Right atrium auricular region (tissue), 2 donors: ENCODE measurements at regions not wholly inside any gene's neighbourhood (a gene's known extent, or its start where the extent isn't known, plus 50 kb on each side); places are given as distances from the start of the nearest gene placed in this dataset.
"Not testable (repeated sequence)": the region's sequence is repeated elsewhere in the genome, so short reads cannot be mapped to it uniquely, and the experiment has no call there.

Experiments used
- DNase-seq: peaks from one replicate; pipeline ENCODE4 v3.0.0-alpha.2; 2019; ENCODE audit warnings: low spot score
- H3K27ac ChIP-seq, 2 donors: fragments of 200-600 bp; sonication (generic); 1 replicate in 1 of 2; 2 replicates in 1 of 2; pipeline ENCODE4 v1.5.1; 2016 to 2019
- H3K27me3 ChIP-seq, 2 donors: fragments of 200-600 bp; sonication (generic); one replicate each; pipeline versions ENCODE4 v1.5.1 to v1.6.0; 2017 to 2019
- H3K36me3 ChIP-seq: fragments of 200-600 bp; sonication (generic); one replicate; pipeline ENCODE4 v1.5.1; 2016
- H3K4me1 ChIP-seq, 2 donors: fragments of 200-600 bp; sonication (generic); one replicate each; pipeline versions ENCODE4 v1.5.1 to v1.6.0; 2017 to 2019
- H3K4me3 ChIP-seq, 2 donors: fragments of 200-600 bp; sonication (generic); 1 replicate in 1 of 2; 2 replicates in 1 of 2; pipeline ENCODE4 v1.5.1; 2017 to 2019; ENCODE audit warnings: mild to moderate bottlenecking in 1 of 2, moderate library complexity in 1 of 2
- H3K9me3 ChIP-seq, 2 donors: fragments of 200-600 bp; sonication (generic); one replicate each; pipeline ENCODE4 v1.5.1; 2019
- TF ChIP-seq, protein P1 (sequence below), 2 donors: fragments of 200-600 bp; sonication (generic); IDR thresholded peaks; one replicate each; pipeline ENCODE4 v1.5.1; 2019; ENCODE audit warnings: antibody characterized with exemption in 2 of 2

DNA sequence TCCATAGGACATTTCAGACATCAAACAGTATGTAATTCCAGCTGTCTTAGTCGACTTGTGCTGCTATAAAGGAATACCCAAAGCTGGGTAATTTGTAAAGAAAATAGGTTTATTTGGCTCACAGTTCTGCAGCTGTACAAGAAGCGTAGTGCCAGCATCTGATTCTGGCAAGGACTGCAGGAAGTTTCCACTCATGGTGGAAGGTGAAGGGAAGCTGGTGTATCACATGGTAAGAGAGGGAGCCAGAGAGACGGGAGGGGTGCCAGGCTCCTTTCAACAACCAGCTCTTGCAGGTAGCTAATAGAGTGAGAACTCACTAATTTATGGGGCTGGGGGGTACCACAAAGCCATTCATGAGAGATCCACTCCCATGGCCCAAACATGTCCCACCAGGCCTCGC lies 253.0 kb upstream of the FGF13 start:
- H3K27me3 ChIP-seq = no peaks in the 10 kb centered on the region
- H3K27ac ChIP-seq = no peak overlapping the region
- H3K4me3 ChIP-seq = no peak overlapping the region
- TF ChIP-seq, protein P1, sequence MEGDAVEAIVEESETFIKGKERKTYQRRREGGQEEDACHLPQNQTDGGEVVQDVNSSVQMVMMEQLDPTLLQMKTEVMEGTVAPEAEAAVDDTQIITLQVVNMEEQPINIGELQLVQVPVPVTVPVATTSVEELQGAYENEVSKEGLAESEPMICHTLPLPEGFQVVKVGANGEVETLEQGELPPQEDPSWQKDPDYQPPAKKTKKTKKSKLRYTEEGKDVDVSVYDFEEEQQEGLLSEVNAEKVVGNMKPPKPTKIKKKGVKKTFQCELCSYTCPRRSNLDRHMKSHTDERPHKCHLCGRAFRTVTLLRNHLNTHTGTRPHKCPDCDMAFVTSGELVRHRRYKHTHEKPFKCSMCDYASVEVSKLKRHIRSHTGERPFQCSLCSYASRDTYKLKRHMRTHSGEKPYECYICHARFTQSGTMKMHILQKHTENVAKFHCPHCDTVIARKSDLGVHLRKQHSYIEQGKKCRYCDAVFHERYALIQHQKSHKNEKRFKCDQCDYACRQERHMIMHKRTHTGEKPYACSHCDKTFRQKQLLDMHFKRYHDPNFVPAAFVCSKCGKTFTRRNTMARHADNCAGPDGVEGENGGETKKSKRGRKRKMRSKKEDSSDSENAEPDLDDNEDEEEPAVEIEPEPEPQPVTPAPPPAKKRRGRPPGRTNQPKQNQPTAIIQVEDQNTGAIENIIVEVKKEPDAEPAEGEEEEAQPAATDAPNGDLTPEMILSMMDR (IDR thresholded peaks at IDR 0.05) = no peak
- no peaks in the 10 kb centered on the region for H3K36me3 ChIP-seq
- no peaks in the 10 kb centered on the region for H3K9me3 ChIP-seq
- no peaks in the 10 kb centered on the region for H3K4me1 ChIP-seq
- DNase-seq = no peak

DNA sequence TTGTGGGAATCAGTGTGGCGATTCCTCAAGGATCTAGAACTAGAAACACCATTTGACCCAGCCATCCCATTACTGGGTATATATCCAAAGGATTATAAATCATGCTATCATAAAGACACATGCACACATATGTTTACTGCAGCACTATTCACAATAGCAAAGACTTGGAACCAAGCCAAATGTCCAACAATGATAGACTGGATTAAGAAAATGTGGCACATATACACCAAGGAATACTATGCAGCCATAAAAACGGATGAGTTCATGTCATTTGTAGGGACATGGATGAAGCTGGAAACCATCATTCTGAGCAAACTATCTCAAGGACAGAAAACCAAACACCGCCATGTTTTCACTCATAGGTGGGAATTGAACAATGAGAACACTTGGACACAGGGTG lies 250.9 kb upstream of the FGF13 start:
- DNase-seq, H3K27ac ChIP-seq, H3K9me3 ChIP-seq, H3K4me1 ChIP-seq, H3K27me3 ChIP-seq, H3K4me3 ChIP-seq, H3K36me3 ChIP-seq: not testable (repeated sequence)

DNA sequence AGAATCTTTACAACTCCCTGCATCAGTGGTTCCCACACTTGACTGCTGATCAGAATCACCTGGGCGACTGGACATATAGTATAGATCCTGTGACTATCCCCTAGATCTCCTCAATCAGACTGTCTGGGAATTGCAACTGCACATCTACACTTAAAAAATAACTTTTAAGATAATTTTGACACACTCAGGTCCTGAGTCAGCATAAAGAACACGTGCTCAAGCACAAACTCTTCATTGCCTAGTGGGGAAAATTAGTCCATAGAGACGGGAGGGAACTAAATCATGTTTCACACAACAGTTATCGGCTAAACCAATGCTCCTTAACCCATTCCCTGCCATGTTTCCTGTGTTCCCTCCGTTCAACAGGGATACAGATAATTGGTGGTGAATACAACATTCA lies 243.5 kb upstream of the FGF13 start:
- DNase-seq = no peak
- no peak overlapping the region for H3K27ac ChIP-seq
- no peaks in the 10 kb centered on the region for H3K4me1 ChIP-seq
- TF ChIP-seq, protein P1 (IDR thresholded peaks at IDR 0.05) = no peak
- no peaks in the 10 kb centered on the region for H3K27me3 ChIP-seq
- H3K36me3 ChIP-seq = no peaks in the 10 kb centered on the region
- H3K9me3 ChIP-seq = no peaks in the 10 kb centered on the region
- no peak overlapping the region for H3K4me3 ChIP-seq

DNA sequence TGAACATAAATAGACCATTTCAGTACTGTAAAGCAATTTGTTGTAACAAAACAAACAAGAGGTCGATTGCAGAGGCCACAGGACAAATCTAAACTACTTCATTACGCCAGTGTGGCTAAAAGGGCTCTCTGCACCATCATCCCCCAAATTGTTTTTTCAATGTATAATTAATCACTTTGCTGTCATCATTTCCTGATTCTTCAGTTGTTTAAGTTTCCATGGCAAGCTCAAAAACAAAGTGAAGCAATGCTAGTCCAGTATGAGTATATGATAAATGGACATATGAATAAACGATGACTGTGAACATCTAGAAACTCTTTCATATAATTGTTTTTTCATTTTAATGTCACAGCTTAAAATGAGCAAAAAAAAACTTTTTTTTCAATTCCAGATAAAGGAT lies 235.4 kb upstream of the FGF13 start:
- no peaks in the 10 kb centered on the region for H3K9me3 ChIP-seq
- DNase-seq = no peak
- H3K36me3 ChIP-seq = no peaks in the 10 kb centered on the region
- H3K4me1 ChIP-seq = no peaks in the 10 kb centered on the region
- H3K27me3 ChIP-seq = no peaks in the 10 kb centered on the region
- no peak overlapping the region for H3K27ac ChIP-seq
- H3K4me3 ChIP-seq = no peak overlapping the region
- TF ChIP-seq, protein P1 (IDR thresholded peaks at IDR 0.05) = no peak

DNA sequence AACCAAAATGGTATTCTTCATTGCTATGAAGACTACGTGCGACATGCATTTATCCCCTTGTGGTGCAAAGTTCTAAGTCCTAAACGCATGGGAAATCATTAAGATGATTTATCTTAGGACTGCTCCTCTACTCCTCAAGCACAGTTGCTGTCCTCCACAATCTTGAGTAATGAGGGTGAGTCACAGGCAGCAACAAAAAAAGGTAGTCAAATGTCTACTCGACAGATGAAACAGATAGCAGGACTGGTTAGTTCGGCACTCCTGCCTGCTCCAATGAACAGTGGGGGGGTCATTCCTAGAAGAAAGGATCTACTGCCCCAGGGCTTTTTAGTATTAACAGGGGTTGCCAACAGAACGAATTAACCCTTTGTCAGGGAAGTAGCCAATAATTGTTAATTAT lies 233.7 kb upstream of the FGF13 start:
- no peak overlapping the region for H3K4me3 ChIP-seq
- no peak overlapping the region for H3K27ac ChIP-seq
- no peaks in the 10 kb centered on the region for H3K9me3 ChIP-seq
- H3K27me3 ChIP-seq = no peaks in the 10 kb centered on the region
- TF ChIP-seq, protein P1 (IDR thresholded peaks at IDR 0.05) = no peak
- H3K4me1 ChIP-seq = no peaks in the 10 kb centered on the region
- H3K36me3 ChIP-seq = no peaks in the 10 kb centered on the region
- DNase-seq = no peak

DNA sequence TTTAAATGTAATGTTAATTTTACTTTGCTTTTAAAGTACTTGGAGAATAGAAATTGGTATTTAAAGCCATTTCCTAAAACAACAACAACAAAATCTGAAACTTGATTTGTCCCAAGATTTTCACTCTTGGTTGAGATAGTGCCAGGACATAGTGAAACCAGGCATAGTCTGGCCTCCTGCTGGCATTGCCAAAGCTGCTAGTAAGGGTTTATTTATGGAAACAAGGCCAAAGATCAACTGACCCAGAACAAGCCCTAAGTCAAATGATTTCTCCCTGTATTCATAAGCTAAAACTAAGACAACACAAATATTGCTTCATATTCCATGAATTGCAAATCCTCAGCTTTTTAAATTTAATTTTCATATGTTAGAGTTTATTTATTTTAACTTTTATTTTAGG lies 227.5 kb upstream of the FGF13 start:
- TF ChIP-seq, protein P1 (IDR thresholded peaks at IDR 0.05) = no peak
- Histone ChIP-seq H3K27me3 (no peaks in the 10 kb centered on the region), H3K4me1 (no peaks in the 10 kb centered on the region), H3K4me3 (no peak overlapping the region), H3K27ac (no peak overlapping the region), H3K36me3 (no peaks in the 10 kb centered on the region), H3K9me3 (no peaks in the 10 kb centered on the region)
- no peak for DNase-seq
